ENCODE measurements at regions not wholly inside any gene's neighbourhood (a gene's known extent, or its start where the extent isn't known, plus 50 kb on each side); places are given as distances from the start of the nearest gene placed in this dataset.
"Not testable (repeated sequence)": the region's sequence is repeated elsewhere in the genome, so short reads cannot be mapped to it uniquely, and the experiment has no call there.

DNA sequence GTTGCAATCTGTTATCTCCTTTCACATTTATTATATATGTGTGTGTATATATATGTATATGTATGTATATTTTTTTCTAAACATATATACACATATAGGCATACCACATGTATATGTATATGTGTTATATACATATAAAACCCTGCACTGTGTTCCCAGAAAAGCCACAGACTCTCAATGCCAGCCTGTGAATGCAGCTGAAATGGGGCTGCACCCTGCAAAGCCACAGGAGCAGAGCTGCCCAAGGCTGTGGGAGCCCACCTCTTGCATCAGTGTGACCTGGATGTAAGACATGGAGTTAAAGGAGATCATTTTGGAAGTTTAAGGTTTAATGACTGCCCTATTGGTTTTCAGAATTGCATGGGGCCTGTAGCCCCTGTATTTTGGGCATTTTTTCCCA lies 762.3 kb upstream of the ARPP21 start:
- no peak for DNase-seq (ENCODE audit: low read depth)

- no peak for DNase-seq (ENCODE audit: low read depth)
Observed at GRCh38 chr3:34878488-34878887, 760.8 kb upstream of the ARPP21 start.

DNA sequence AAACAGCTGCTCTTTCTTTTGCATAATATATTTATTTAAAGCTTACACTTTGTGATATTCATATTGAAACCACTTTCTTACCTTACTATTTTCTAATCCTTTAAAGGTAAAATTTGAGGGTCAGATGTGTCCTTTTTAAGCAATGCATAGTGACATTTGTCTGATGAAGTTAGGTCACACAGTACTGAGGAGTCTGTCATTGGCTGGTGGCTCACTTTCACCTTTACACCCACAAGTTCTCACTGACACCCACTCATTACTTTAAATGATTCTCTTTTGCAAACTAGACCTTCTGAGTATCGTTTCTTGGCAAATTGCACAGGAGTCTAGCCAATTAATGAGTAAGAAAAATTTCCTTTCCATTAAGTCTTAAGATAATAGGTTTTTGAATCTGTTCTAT lies 758.3 kb upstream of the ARPP21 start:
- no peak for DNase-seq (ENCODE audit: low read depth)

GRCh38 chr3:34882764-34883163 lies 756.6 kb upstream of the ARPP21 start:
- no peak for DNase-seq (ENCODE audit: low read depth)

DNA sequence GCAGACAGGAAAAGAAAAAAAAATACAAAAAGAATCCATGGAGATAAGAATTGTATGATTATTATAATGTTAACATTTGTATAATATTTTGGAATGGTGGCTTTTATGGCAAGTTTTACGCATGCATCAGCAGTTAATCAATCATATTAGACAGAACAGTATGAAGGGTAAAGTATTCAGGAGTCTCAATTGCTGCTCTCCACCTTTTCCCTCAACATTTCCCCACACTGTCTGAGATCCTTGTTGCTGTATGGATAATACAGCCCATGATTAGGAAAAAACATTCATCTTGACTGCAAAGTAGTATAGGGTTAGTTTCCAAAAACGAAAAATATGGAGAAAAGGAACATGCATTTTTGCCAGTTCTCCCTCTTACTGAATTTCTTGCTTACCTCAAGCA lies 755.3 kb upstream of the ARPP21 start:
- DNase-seq (ENCODE audit: low read depth) = no peak

- no peak for DNase-seq (ENCODE audit: low read depth)
Observed at GRCh38 chr3:34886443-34886842, 752.9 kb upstream of the ARPP21 start.

DNA sequence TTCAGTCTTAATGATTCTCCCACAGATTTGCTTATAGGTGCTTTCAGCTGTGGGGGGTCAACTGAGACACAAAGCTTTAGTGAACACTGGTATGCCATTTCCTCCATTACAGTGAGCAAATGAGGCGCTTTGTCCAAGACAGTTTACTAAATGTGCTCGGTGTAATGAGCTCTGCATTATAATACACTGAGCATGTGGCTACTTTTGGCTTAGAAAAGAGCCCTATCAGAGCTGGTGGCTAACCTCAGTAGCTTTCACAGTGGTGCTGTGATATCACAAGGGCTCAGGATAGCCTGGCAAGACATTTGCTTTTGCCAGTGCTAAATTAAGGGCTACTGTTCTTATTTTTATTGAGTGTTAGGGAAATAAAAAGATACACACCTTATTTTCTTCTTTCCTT lies 749.7 kb upstream of the ARPP21 start:
- no peak for DNase-seq (ENCODE audit: low read depth)

DNA sequence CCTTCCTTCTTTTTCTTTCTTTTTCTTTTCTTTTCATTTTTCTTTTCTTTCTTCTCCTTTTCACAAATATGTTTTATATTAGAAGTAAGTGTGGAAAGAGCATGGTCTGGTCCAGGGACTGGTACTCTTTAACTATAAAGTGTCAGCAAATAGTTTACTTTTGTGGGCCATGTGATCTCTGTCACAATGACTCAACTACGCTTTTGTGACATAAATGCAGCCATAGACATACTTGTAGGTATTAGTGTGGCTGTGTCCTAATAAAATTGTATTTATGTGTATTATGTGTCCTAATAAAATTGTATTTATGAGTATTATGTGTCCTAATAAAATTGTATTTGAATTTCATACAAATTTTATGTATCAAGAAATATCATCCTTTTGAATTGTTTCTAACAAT lies 749.1 kb upstream of the ARPP21 start:
- DNase-seq (ENCODE audit: low read depth) = no peak

DNA sequence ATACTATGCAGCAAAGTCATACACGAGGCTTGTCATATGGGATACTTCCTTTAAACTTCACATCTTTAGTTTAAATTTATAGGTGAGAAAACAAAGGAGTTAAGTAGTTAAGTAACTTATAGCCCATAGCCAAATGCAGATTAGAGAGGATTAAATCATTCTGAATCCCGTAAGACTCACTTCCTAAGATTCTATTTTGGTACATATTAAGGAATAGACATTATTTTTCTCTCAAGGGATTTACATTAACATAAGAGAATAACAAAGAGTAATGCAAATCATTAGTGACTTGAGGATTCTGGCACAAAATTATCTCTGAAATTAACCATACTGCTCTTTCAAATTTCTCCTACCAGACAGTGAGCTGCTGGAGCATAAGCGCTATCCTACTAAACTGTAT lies 747.4 kb upstream of the ARPP21 start:
- DNase-seq (ENCODE audit: low read depth) = no peak

- no peak for DNase-seq (ENCODE audit: low read depth)
Observed at GRCh38 chr3:34895841-34896240, 743.5 kb upstream of the ARPP21 start.

GRCh38 chr3:34909679-34910078 lies 729.6 kb upstream of the ARPP21 start:
- DNase-seq (ENCODE audit: low read depth) = not testable (repeated sequence)

- DNase-seq (ENCODE audit: low read depth) = no peak
Observed at GRCh38 chr3:34919025-34919424, 720.3 kb upstream of the ARPP21 start.

GRCh38 chr3:34920806-34921205 lies 718.5 kb upstream of the ARPP21 start:
- DNase-seq (ENCODE audit: low read depth) = no peak

- no peak for DNase-seq (ENCODE audit: low read depth)
Observed at GRCh38 chr3:34924961-34925360, 714.4 kb upstream of the ARPP21 start.

DNA sequence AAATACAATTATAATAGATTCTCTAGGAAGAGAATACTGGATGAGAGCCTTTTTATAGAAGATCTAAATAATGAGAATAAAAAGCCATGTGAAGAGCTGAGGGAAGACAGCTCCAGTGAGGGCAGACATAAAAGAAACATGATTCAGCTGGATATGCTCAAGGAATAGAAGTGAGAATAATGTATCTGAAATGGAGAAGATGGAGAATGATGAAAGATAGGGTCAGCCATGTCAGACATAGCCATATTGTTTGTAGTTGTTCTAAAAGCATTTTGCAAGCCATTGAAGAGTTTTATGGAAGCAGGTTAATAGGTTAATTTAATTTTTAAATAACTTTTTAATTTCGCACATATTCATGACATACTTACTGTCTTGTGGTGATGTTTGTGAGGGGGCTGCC lies 713.5 kb upstream of the ARPP21 start:
- no peak for DNase-seq (ENCODE audit: low read depth)

DNA sequence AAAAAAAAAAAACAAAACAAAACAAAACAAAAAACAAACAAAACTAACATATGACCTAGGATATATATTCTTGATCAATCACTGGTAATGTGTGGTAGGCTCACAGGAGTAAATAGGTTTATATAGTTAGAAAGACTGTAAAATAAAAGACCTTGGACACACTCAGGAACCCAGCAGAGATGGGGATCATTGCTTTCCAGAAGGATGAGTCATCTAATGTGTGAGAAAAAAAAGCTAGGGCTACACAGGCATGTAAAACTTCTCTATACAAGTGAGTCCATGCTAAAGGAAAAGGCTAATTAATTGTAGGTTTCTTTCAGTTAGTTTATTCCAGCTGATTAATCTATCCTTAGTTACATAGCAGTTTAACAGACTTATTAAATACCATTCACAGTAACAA lies 710.3 kb upstream of the ARPP21 start:
- DNase-seq (ENCODE audit: low read depth) = no peak

- no peak for DNase-seq (ENCODE audit: low read depth)
Observed at GRCh38 chr3:34934660-34935059, 704.7 kb upstream of the ARPP21 start.

DNA sequence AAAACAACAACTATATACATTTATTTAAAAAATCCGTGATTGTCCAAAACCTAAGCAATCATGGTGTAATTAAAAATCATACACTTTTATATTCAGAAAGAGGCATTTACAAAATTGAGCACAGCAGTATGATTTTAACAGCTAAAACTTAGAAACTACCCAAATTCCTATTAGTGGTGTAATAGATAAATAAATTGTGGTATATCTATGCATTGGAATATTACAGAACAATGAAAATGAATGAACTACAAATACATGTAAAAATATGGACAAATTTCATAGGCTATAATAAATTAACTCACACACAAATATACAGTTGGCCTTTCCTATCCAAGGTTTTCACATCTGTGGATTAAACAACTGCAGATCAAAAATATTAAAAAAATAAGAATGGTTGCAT lies 700.5 kb upstream of the ARPP21 start:
- no peak for DNase-seq (ENCODE audit: low read depth)

DNA sequence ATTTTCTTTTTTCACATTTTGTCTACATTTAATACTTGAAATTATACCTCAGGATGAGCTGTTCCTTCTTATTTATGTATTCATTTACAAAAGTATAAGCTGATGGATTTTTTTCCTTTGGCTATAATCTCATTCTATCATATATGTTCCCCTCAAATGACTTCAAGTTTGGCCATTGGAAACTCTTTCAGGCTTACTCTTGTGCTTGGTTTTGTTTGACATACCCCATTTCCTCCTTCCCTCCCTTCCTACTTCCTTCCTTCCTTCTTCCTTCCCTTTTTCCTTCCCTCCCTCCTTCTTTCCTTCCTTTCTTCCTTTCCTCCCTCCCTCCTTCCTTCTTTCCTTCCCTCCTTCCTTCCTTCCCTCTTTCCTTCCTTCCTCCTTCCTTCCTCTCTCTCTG lies 697.1 kb upstream of the ARPP21 start:
- DNase-seq (ENCODE audit: low read depth) = no peak

DNA sequence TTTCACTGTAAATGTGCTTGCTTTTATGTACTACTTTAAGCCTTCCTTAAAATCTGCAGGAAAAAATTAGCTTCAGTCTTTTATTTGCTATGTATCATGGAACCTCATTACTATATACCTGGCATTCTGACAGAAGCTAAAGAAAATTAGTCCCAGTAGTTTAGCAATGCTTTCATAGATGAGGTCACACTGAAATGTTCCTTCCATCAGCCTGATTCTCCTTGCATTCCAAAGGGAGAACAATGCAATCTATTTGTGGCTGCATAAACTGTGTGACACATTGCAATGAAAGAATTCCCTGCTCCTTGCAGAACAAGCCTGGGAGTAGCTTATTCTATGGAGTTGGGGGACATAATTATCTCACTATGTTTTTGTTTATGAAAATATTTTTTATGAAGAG lies 691.5 kb upstream of the ARPP21 start:
- DNase-seq (ENCODE audit: low read depth) = no peak

DNA sequence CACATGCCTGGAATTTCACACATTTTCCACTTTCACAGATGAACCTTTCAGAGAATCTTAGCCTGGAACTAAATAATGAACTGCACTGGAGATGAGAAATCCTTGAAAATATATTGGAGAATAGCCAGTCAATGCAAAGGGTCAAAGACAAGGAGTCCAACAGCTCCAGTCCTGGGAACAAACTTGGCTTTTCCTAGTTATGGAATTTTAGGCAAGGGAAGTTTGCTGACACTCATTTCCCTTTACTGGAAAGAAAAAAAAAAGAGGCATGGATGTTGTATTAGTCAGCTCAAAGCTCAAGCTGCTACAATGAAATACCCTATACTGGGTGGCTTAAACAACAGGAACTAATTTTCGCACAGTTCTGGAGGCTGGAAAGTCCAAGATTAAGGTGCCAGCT lies 690.8 kb upstream of the ARPP21 start:
- DNase-seq (ENCODE audit: low read depth) = no peak

DNA sequence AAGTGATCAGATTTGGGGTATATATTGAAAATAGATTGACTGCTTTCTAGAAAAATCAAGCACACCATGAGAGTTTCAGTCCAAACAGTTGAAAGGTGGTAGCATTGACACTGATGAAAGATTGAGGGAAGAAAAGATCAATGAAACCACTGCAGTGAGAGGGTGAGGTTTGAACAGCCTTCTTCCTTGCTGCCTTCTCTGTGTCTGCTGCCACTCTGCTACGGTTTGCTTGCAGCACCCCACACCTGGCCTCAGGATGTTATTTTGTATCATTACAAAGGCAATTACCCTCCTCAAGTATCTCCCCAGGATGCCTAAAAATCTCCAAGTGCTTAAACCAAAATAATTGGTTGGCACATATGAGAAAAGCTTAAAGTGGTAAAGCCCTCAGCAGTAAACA lies 683.6 kb upstream of the ARPP21 start:
- no peak for DNase-seq (ENCODE audit: low read depth)

DNA sequence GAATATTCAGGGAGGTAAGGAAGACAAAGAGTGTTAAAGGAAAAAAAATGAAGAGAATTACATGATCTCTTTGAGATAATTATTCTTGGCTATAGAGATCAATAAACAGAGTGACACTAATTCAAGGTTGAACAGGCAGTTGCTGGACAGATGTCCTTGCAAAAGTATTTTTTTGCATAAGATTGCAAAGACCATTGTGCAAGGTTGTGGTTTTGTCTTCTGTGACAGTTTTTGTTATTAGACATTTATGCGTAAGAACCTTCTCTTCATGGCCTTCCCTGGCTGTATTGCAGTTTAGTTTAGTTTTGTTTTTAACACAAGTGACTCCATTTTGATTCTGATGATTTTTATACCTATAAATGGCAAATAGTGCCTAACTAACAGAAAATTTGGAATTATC lies 682.8 kb upstream of the ARPP21 start:
- DNase-seq (ENCODE audit: low read depth) = no peak

DNA sequence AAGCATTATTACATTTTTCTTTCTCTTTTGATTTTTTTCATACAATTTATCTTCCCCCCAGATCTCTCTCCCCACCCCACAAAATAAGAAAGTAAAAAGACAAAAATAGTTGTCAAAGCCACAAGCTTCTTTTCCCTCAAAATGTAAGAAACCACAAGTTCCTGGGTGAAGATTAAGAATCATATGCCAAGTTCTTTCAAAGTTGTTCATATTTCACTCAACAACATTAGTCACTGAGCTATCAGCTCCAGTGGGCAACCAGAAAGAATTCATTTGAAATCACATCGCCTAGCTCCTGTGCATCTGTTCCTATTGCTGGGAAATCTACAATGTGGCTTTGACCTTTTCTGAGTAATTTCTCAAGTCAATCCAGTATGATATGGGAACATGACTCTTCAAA lies 681.6 kb upstream of the ARPP21 start:
- DNase-seq (ENCODE audit: low read depth) = no peak

GRCh38 chr3:34969513-34969912 lies 669.8 kb upstream of the ARPP21 start:
- DNase-seq (ENCODE audit: low read depth) = no peak
